ENCODE measurements at regions not wholly inside any gene's neighbourhood (a gene's known extent, or its start where the extent isn't known, plus 50 kb on each side); places are given as distances from the start of the nearest gene placed in this dataset.

- no peak for TF ChIP-seq CTCF (IDR thresholded peaks at IDR 0.05; ENCODE audit: borderline replicate concordance, extremely low read depth, insufficient read depth)
- FAIRE-seq (no peak), DNase-seq (no peak)
- Histone ChIP-seq H3K4me3 (ENCODE audit: low read length in 3 of 3) (no peak overlapping the region), H3K9me3 (ENCODE audit: control insufficient read depth in 2 of 3, insufficient read depth in 1 of 3, low read length in 3 of 3) (no peaks in the 10 kb centered on the region), H3K27me3 (ENCODE audit: control insufficient read depth, insufficient read depth, low read length) (no peaks in the 10 kb centered on the region), H3K27ac (ENCODE audit: low read depth in 2 of 2, low read length in 2 of 2) (no peak overlapping the region), H3K4me1 (ENCODE audit: control insufficient read depth in 2 of 3, insufficient read depth in 2 of 3, low read depth in 1 of 3, low read length in 3 of 3) (no peaks in the 10 kb centered on the region), H3K36me3 (ENCODE audit: control insufficient read depth in 2 of 3, insufficient read depth in 3 of 3, low read length in 3 of 3) (no peaks in the 10 kb centered on the region), H3K9ac (ENCODE audit: low read length in 3 of 3) (no peak overlapping the region)
- intact Hi-C loops (cut with DNase I), result no loop called here
These were observed 111.7 kb downstream of the DUSP10 start for GRCh38 chr1:221630236-221630635.

- intact Hi-C loops (cut with DNase I), result no loop called here
- no peak overlapping the region for H3K4me3 ChIP-seq (ENCODE audit: low read length in 3 of 3)
- no peak for FAIRE-seq
These were observed 110.3 kb downstream of the DUSP10 start for GRCh38 chr1:221631556-221631955.

GRCh38 chr1:221632072-221632471, 109.8 kb downstream of the DUSP10 start:
- Histone ChIP-seq H3K9me3 (ENCODE audit: control insufficient read depth in 2 of 3, insufficient read depth in 1 of 3, low read length in 3 of 3) (no peaks in the 10 kb centered on the region), H3K9ac (ENCODE audit: low read length in 3 of 3) (no peak overlapping the region), H3K36me3 (ENCODE audit: control insufficient read depth in 2 of 3, insufficient read depth in 3 of 3, low read length in 3 of 3) (no peaks in the 10 kb centered on the region), H3K27me3 (ENCODE audit: control insufficient read depth, insufficient read depth, low read length) (no peaks in the 10 kb centered on the region), H3K27ac (ENCODE audit: low read depth in 2 of 2, low read length in 2 of 2) (no peak overlapping the region), H3K4me3 (ENCODE audit: low read length in 3 of 3) (no peak overlapping the region), H3K4me1 (ENCODE audit: control insufficient read depth in 2 of 3, insufficient read depth in 2 of 3, low read depth in 1 of 3, low read length in 3 of 3) (no peaks in the 10 kb centered on the region)
- intact Hi-C loops (cut with DNase I), result no loop called here
- DNase-seq (no peak), FAIRE-seq (no peak)
- no peak for TF ChIP-seq CTCF (IDR thresholded peaks at IDR 0.05; ENCODE audit: borderline replicate concordance, extremely low read depth, insufficient read depth)

More at GRCh38 chr1:221631556-221631955, 110.3 kb downstream of the DUSP10 start:
- Histone ChIP-seq H3K4me1 (ENCODE audit: control insufficient read depth in 2 of 3, insufficient read depth in 2 of 3, low read depth in 1 of 3, low read length in 3 of 3) (no peaks in the 10 kb centered on the region), H3K9ac (ENCODE audit: low read length in 3 of 3) (no peak overlapping the region), H3K27me3 (ENCODE audit: control insufficient read depth, insufficient read depth, low read length) (no peaks in the 10 kb centered on the region), H3K9me3 (ENCODE audit: control insufficient read depth in 2 of 3, insufficient read depth in 1 of 3, low read length in 3 of 3) (no peaks in the 10 kb centered on the region), H3K36me3 (ENCODE audit: control insufficient read depth in 2 of 3, insufficient read depth in 3 of 3, low read length in 3 of 3) (no peaks in the 10 kb centered on the region), H3K27ac (ENCODE audit: low read depth in 2 of 2, low read length in 2 of 2) (no peak overlapping the region)
- no peak for DNase-seq
- no peak for TF ChIP-seq CTCF (IDR thresholded peaks at IDR 0.05; ENCODE audit: borderline replicate concordance, extremely low read depth, insufficient read depth)

DNA sequence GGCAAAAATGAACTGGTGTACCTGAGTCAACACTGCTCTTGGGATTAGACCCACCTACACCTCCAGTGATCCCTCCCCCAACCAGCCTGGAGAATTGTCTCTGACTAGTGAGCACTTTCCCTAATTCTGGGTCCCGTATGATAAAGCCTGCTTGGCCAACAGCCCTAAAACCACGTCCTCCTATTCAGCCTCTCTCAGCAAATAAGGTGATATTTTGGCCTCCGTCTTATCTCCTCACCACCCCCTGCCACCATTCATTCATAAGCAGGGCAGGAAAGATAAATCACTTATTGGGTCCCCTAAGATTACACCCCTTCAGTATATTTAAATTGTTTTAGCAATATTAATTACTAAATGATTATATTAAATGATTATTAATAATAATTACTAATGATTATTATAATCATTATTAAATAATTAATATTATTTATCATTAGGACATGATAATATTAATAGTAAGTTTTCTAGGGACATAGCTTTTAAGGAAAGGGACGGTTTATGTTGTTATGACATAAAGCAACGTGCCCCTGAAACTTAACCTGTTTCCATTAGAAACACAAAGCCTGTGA, 108.0 kb downstream of the DUSP10 start:
- no peak overlapping the region for H3K9ac ChIP-seq (ENCODE audit: low read length in 3 of 3)
- no peak for FAIRE-seq

More for the DNA sequence above, 108.0 kb downstream of the DUSP10 start:
- Histone ChIP-seq H3K27ac (ENCODE audit: low read depth in 2 of 2, low read length in 2 of 2) (no peak overlapping the region), H3K36me3 (ENCODE audit: control insufficient read depth in 2 of 3, insufficient read depth in 3 of 3, low read length in 3 of 3) (no peaks in the 10 kb centered on the region), H3K4me3 (ENCODE audit: low read length in 3 of 3) (no peak overlapping the region), H3K27me3 (ENCODE audit: control insufficient read depth, insufficient read depth, low read length) (no peaks in the 10 kb centered on the region), H3K9me3 (ENCODE audit: control insufficient read depth in 2 of 3, insufficient read depth in 1 of 3, low read length in 3 of 3) (no peaks in the 10 kb centered on the region), H3K4me1 (ENCODE audit: control insufficient read depth in 2 of 3, insufficient read depth in 2 of 3, low read depth in 1 of 3, low read length in 3 of 3) (no peaks in the 10 kb centered on the region)
- no peak for DNase-seq
- no peak for TF ChIP-seq CTCF (IDR thresholded peaks at IDR 0.05; ENCODE audit: borderline replicate concordance, extremely low read depth, insufficient read depth)
- intact Hi-C loops (cut with DNase I), result no loop called here
